Loucy (cell line): ENCODE measurements at regions not wholly inside any gene's neighbourhood (a gene's known extent, or its start where the extent isn't known, plus 50 kb on each side); places are given as distances from the start of the nearest gene placed in this dataset.

Source experiments
- CTCF ChIP-seq: fragments of 200-600 bp; sonication (generic); conservative IDR thresholded peaks from 2 replicates; pipeline ENCODE4 v1.5.1; 2014; ENCODE audit warnings: mild to moderate bottlenecking, antibody characterized with exemption, low read length
- EZH2phosphoT487 ChIP-seq: fragments of 200-600 bp; IDR thresholded peaks from 2 replicates; pipeline ENCODE4 v1.6.1; 2018; ENCODE audit warnings: antibody characterized with exemption, mild to moderate bottlenecking, moderate library complexity, borderline replicate concordance

DNA sequence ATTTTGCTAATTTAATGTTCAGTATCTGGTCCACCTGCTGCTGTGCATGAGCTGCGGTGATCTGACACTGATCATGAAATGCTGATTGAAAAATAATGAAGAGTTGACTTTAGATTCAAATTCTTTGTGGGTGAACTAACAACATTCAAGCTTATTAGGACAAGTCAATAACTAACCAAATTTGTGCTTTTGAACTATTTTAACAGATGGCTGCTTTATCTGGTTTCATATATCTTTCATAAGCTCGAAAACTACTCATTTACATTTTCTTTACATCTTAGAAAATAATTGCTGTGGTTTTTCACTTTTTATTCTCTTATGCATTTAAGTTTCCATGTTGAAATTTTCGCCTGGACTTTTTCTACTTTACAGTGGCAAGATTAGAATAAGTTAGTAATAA, 274.8 kb upstream of the CCNG1 start:
- TF ChIP-seq CTCF = no peak
- TF ChIP-seq EZH2phosphoT487 = no peak
